HFFc6 (cell line): ENCODE measurements at regions not wholly inside any gene's neighbourhood (a gene's known extent, or its start where the extent isn't known, plus 50 kb on each side); places are given as distances from the start of the nearest gene placed in this dataset.
"Not testable (repeated sequence)": the region's sequence is repeated elsewhere in the genome, so short reads cannot be mapped to it uniquely, and the experiment has no call there.

ENCODE experiments used
- DNase-seq: peaks from one replicate; pipeline ENCODE4 v3.0.0-alpha.2; 2018
- H3K27ac Mint-ChIP-seq: 2 replicates; pipeline ENCODE4 v1.8.0; 2020; ENCODE audit warnings: mild to moderate bottlenecking, mixed read lengths
- H3K27me3 Mint-ChIP-seq: 2 replicates; pipeline ENCODE4 v1.8.0; 2021; ENCODE audit warnings: mild to moderate bottlenecking, moderate library complexity, mixed read lengths; ENCODE audit not compliant: insufficient read depth
- H3K36me3 Mint-ChIP-seq: 2 replicates; pipeline ENCODE4 v1.8.0; 2021; ENCODE audit warnings: low read depth, mixed read lengths
- H3K4me1 Mint-ChIP-seq: 2 replicates; pipeline ENCODE4 v1.8.0; 2020; ENCODE audit warnings: low read depth, mixed read lengths
- H3K4me3 Mint-ChIP-seq: 2 replicates; pipeline ENCODE4 v1.8.0; 2020; ENCODE audit warnings: mild to moderate bottlenecking, moderate library complexity, mixed read lengths
- H3K9me3 Mint-ChIP-seq: 2 replicates; pipeline ENCODE4 v1.8.0; 2020; ENCODE audit warnings: mild to moderate bottlenecking, mixed read lengths
- CTCF ChIP-seq: fragments of 200-600 bp; sonication (generic); IDR thresholded peaks from 2 replicates; pipeline ENCODE4 v1.5.0; 2021; ENCODE audit warnings: antibody characterized with exemption, mild to moderate bottlenecking

- no peaks in the 10 kb centered on the region for H3K27me3 Mint-ChIP-seq
- peaks cover 8% of the 10 kb centered on the region; the same call in 1 of the 2 replicates for H3K9me3 Mint-ChIP-seq
- H3K4me1 Mint-ChIP-seq, result peaks cover 49% of the 10 kb centered on the region
- DNase-seq, result no peak
- H3K27ac Mint-ChIP-seq, result no peak overlapping the region
- H3K4me3 Mint-ChIP-seq, result no peak overlapping the region
- H3K36me3 Mint-ChIP-seq, result peaks cover 20% of the 10 kb centered on the region
- no peak for TF ChIP-seq CTCF
Observed at GRCh38 chr2:150672311-150672710, 184.8 kb upstream of the RND3 start.

GRCh38 chr2:150669492-150669891 lies 182.0 kb upstream of the RND3 start:
- Mint-ChIP-seq H3K36me3 (peaks cover 28% of the 10 kb centered on the region), H3K4me1 (peaks cover 41% of the 10 kb centered on the region), H3K27me3 (no peaks in the 10 kb centered on the region), H3K27ac (no peak overlapping the region), H3K9me3 (peaks cover 12% of the 10 kb centered on the region; the same call in 1 of the 2 replicates), H3K4me3 (no peak overlapping the region)
- DNase-seq, result no peak
- no peak for TF ChIP-seq CTCF

- Mint-ChIP-seq H3K36me3 (peaks cover 39% of the 10 kb centered on the region), H3K4me1 (peaks cover 50% of the 10 kb centered on the region), H3K27ac (peak overlapping the region; percentile 58), H3K9me3 (peaks cover 24% of the 10 kb centered on the region)
- H3K4me3 Mint-ChIP-seq, H3K27me3 Mint-ChIP-seq, DNase-seq: not testable (repeated sequence)
Observed at GRCh38 chr2:150667039-150667438, 179.6 kb upstream of the RND3 start.

GRCh38 chr2:150663143-150663542 lies 175.7 kb upstream of the RND3 start:
- Mint-ChIP-seq H3K36me3 (peaks cover 50% of the 10 kb centered on the region), H3K27ac (peak overlapping the region; percentile 96), H3K9me3 (peaks cover 49% of the 10 kb centered on the region), H3K4me3 (peak overlapping the region; percentile 61), H3K27me3 (peaks cover 2% of the 10 kb centered on the region; the same call in 1 of the 2 replicates), H3K4me1 (peaks cover 55% of the 10 kb centered on the region)
- no peak for TF ChIP-seq CTCF
- DNase-seq, result peak; percentile 80

GRCh38 chr2:150656002-150656401 lies 168.5 kb upstream of the RND3 start:
- H3K9me3 Mint-ChIP-seq, result peaks cover 14% of the 10 kb centered on the region
- H3K27ac Mint-ChIP-seq, result no peak overlapping the region
- no peaks in the 10 kb centered on the region; the same call in 1 of the 2 replicates for H3K27me3 Mint-ChIP-seq
- H3K4me1 Mint-ChIP-seq, result peaks cover 5% of the 10 kb centered on the region
- no peak for DNase-seq
- H3K36me3 Mint-ChIP-seq, result peaks cover 23% of the 10 kb centered on the region
- H3K4me3 Mint-ChIP-seq, result no peak overlapping the region
- no peak for TF ChIP-seq CTCF

- DNase-seq, result no peak
- Mint-ChIP-seq H3K36me3 (peaks cover 12% of the 10 kb centered on the region), H3K27me3 (no peaks in the 10 kb centered on the region), H3K9me3 (no peaks in the 10 kb centered on the region; the same call in 1 of the 2 replicates), H3K4me1 (peaks cover 6% of the 10 kb centered on the region), H3K27ac (no peak overlapping the region), H3K4me3 (no peak overlapping the region)
- TF ChIP-seq CTCF, result no peak
Observed at GRCh38 chr2:150653351-150653750, 165.9 kb upstream of the RND3 start.
